ENCODE measurements at regions not wholly inside any gene's neighbourhood (a gene's known extent, or its start where the extent isn't known, plus 50 kb on each side); places are given as distances from the start of the nearest gene placed in this dataset.

DNA sequence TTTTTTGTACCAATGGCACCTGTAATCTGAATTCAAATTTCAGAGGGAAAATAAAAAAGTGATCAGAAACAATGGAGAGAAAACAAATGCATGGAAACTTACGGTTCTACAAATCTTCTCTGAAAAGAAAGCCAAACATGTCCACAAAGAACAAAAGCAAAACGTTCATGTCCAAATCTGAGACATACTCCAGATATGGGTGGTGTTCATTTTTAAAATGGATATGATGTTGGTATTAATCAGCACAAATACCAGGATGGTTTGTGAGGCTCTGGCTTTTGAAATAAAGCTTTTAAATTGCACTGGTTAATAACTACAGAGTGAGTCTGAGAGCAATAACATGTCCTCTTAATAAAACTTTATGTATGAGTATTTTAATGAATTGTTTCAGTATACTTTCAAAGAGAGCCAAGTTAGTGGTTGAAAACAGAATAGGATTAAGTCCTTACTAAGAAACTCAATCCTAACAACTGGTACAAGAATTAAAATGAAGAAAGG lies 366.4 kb downstream of the INHBA start:
- TF ChIP-seq POLR2A (IDR thresholded peaks at IDR 0.05), result no peak
- TF ChIP-seq, protein P1, sequence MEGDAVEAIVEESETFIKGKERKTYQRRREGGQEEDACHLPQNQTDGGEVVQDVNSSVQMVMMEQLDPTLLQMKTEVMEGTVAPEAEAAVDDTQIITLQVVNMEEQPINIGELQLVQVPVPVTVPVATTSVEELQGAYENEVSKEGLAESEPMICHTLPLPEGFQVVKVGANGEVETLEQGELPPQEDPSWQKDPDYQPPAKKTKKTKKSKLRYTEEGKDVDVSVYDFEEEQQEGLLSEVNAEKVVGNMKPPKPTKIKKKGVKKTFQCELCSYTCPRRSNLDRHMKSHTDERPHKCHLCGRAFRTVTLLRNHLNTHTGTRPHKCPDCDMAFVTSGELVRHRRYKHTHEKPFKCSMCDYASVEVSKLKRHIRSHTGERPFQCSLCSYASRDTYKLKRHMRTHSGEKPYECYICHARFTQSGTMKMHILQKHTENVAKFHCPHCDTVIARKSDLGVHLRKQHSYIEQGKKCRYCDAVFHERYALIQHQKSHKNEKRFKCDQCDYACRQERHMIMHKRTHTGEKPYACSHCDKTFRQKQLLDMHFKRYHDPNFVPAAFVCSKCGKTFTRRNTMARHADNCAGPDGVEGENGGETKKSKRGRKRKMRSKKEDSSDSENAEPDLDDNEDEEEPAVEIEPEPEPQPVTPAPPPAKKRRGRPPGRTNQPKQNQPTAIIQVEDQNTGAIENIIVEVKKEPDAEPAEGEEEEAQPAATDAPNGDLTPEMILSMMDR (IDR thresholded peaks at IDR 0.05), result no peak
